Gastroesophageal sphincter (tissue), 4 donors: ENCODE measurements at regions not wholly inside any gene's neighbourhood (a gene's known extent, or its start where the extent isn't known, plus 50 kb on each side); places are given as distances from the start of the nearest gene placed in this dataset.

Experiments used
- ATAC-seq: fragments of 150-250 bp; one replicate; pipeline ENCODE4 v1.9.1; 2016; ENCODE audit warnings: mild to moderate bottlenecking, moderate library complexity
- H3K27ac ChIP-seq, 4 donors: fragments of 200-600 bp; sonication (generic) in 3 of 4; 1 replicate in 3 of 4; 2 replicates in 1 of 4; pipeline ENCODE4 v1.5.1; 2016 to 2019
- H3K27me3 ChIP-seq: fragments of 200-600 bp; sonication (generic); one replicate; pipeline ENCODE4 v1.5.1; 2019
- H3K36me3 ChIP-seq, 2 donors: fragments of 200-600 bp; sonication (generic); one replicate each; pipeline ENCODE4 v1.5.1; 2019; ENCODE audit warnings: control low read depth in 1 of 2
- H3K4me1 ChIP-seq, 3 donors: fragments of 200-600 bp; sonication (generic); 1 replicate in 2 of 3; 2 replicates in 1 of 3; pipeline ENCODE4 v1.5.1; 2016 to 2019; ENCODE audit warnings: control low read depth in 2 of 3
- H3K4me3 ChIP-seq, 2 donors: fragments of 200-600 bp; sonication (generic); one replicate each; pipeline ENCODE4 v1.5.1; 2019; ENCODE audit warnings: mild to moderate bottlenecking in 1 of 2, moderate library complexity in 1 of 2
- H3K9me3 ChIP-seq, 3 donors: fragments of 200-600 bp; sonication (generic); one replicate each; pipeline ENCODE4 v1.5.1; 2017 to 2019; ENCODE audit warnings: control low read depth in 2 of 3
- EP300 ChIP-seq: sonication (generic); formaldehyde crosslinking; IDR thresholded peaks from one replicate; pipeline ENCODE4 v1.6.1; 2017; ENCODE audit warnings: antibody characterized with exemption, mild to moderate bottlenecking
- POLR2A ChIP-seq, 2 donors: fragments of 450-650 bp; IDR thresholded peaks; one replicate each; pipeline ENCODE4 v1.6.1; 2017; ENCODE audit warnings: antibody characterized with exemption in 2 of 2, mild to moderate bottlenecking in 2 of 2, moderate library complexity in 1 of 2
- POLR2AphosphoS5 ChIP-seq: sonication (generic); formaldehyde crosslinking; IDR thresholded peaks from one replicate; pipeline ENCODE4 v1.6.1; 2017; ENCODE audit warnings: antibody characterized with exemption
- WGBS, 2 donors: methylation state at CpG; one replicate each; pipeline ENCODE4 v1.1.5; 2018; ENCODE audit warnings: low coverage in 1 of 2; 5-methylcytosine and 5-hydroxymethylcytosine counted together
- TF ChIP-seq, protein P1 (sequence below), 4 experiments: fragments of 200-600 bp in 2 of 4; fragments of 450-650 bp in 2 of 4; sonication (generic) in 1 of 4; IDR thresholded peaks; one replicate each; pipeline ENCODE4 v1.5.1; 2017 to 2019; ENCODE audit warnings: antibody characterized with exemption in 4 of 4, mild to moderate bottlenecking in 2 of 4, moderate library complexity in 2 of 4

DNA sequence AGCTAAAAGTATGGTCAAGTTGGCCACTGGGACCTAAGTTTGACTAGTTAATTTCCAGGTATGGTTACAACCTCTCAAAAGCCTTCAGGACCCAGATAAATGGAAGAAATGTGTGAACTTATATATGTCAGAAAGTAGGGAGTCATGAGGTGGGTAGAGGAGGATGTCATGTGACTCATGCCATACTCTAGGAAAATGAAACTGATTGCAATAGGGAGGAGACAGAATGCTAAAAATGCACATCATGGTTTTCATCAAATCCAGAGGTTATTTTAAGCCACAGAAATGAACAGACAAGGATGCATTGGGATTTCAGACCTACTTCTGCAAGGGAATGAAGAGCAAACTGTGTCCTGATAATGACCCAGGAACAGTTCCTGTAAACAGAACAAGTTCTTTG lies 310.0 kb downstream of the EDEM1 start:
- Histone ChIP-seq H3K27ac (no peak overlapping the region), H3K27me3 (no peaks in the 10 kb centered on the region), H3K36me3 (no peaks in the 10 kb centered on the region), H3K4me3 (no peak overlapping the region), H3K9me3 (no peaks in the 10 kb centered on the region), H3K4me1 (no peaks in the 10 kb centered on the region)
- ATAC-seq, result no peak
- TF ChIP-seq EP300, result no peak
- TF ChIP-seq, protein P1, sequence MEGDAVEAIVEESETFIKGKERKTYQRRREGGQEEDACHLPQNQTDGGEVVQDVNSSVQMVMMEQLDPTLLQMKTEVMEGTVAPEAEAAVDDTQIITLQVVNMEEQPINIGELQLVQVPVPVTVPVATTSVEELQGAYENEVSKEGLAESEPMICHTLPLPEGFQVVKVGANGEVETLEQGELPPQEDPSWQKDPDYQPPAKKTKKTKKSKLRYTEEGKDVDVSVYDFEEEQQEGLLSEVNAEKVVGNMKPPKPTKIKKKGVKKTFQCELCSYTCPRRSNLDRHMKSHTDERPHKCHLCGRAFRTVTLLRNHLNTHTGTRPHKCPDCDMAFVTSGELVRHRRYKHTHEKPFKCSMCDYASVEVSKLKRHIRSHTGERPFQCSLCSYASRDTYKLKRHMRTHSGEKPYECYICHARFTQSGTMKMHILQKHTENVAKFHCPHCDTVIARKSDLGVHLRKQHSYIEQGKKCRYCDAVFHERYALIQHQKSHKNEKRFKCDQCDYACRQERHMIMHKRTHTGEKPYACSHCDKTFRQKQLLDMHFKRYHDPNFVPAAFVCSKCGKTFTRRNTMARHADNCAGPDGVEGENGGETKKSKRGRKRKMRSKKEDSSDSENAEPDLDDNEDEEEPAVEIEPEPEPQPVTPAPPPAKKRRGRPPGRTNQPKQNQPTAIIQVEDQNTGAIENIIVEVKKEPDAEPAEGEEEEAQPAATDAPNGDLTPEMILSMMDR (IDR thresholded peaks at IDR 0.05), result no peak
- no peak for TF ChIP-seq POLR2A (IDR thresholded peaks at IDR 0.05)
- no peak for TF ChIP-seq POLR2AphosphoS5

DNA sequence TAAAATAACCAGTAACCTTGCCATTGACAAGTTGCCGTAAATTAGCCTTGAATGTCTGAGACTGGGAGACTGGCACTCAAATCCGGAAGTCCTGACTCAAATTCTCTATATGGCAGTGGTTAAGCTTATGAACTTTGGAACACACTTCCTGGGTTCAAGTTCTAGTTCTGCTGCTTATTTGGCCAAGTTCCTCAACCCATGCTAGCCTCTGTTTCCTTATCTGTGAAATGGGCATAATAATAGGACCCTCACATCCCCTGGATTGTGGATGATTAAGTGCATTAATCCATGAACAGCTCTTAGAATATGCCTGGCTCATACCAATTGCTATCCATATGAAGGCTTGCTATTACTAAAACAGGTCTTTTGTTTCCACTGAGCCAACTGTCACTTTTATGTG lies 311.5 kb downstream of the EDEM1 start:
- ATAC-seq, result no peak
- H3K27me3 ChIP-seq, result no peaks in the 10 kb centered on the region
- H3K4me3 ChIP-seq, result no peak overlapping the region
- H3K4me1 ChIP-seq, result no peaks in the 10 kb centered on the region
- H3K27ac ChIP-seq, result no peak overlapping the region
- 69 to 100% methylated on average over 2 of the region's 2 CpGs for WGBS, 2 donors
- no peak for TF ChIP-seq EP300
- TF ChIP-seq POLR2A (IDR thresholded peaks at IDR 0.05), result no peak
- no peak for TF ChIP-seq POLR2AphosphoS5
- TF ChIP-seq, protein P1 (IDR thresholded peaks at IDR 0.05), result no peak
- H3K9me3 ChIP-seq, result no peaks in the 10 kb centered on the region
- H3K36me3 ChIP-seq, result no peaks in the 10 kb centered on the region

DNA sequence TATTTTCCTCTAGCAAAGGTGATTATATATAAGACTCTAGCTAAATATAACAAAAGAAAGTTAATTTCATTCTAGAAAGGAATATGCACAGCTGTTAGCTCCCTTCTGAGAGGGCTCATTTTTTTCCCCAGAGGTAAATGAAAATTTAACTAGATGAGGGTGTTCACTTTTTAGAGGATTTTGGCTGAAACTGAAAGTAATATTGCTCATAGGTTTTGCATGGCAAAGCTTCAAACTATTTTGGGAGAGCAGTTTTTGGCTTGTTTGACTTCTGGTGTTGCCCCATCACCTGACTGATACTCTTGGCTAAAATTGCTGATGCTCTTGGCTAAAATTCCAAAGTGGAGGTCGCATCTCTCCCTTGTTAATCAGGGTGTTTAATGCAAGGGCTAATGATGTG lies 311.9 kb downstream of the EDEM1 start:
- no peak for ATAC-seq
- Histone ChIP-seq H3K4me1 (no peaks in the 10 kb centered on the region), H3K27me3 (no peaks in the 10 kb centered on the region), H3K4me3 (no peak overlapping the region), H3K9me3 (no peaks in the 10 kb centered on the region), H3K36me3 (no peaks in the 10 kb centered on the region), H3K27ac (no peak overlapping the region)
- TF ChIP-seq, protein P1 (IDR thresholded peaks at IDR 0.05), result no peak
- TF ChIP-seq EP300 (no peak), POLR2A (IDR thresholded peaks at IDR 0.05) (no peak), POLR2AphosphoS5 (no peak)
- WGBS, 2 donors, result 60% methylated on average over 1 of the region's 1 CpG; no CpG with 5 or more reads in 1 of the 2 donors

GRCh38 chr3:5503136-5503535 lies 315.6 kb downstream of the EDEM1 start:
- ATAC-seq, result no peak
- H3K27ac ChIP-seq, result no peak overlapping the region
- H3K27me3 ChIP-seq, result no peaks in the 10 kb centered on the region
- no peaks in the 10 kb centered on the region for H3K4me1 ChIP-seq
- H3K36me3 ChIP-seq, result no peaks in the 10 kb centered on the region
- no peaks in the 10 kb centered on the region for H3K9me3 ChIP-seq
- TF ChIP-seq POLR2A (IDR thresholded peaks at IDR 0.05) (no peak), EP300 (no peak), POLR2AphosphoS5 (no peak)
- TF ChIP-seq, protein P1 (IDR thresholded peaks at IDR 0.05), result no peak
- H3K4me3 ChIP-seq, result no peak overlapping the region
- 70 to 90% methylated on average over 3 of the region's 3 CpGs for WGBS, 2 donors

DNA sequence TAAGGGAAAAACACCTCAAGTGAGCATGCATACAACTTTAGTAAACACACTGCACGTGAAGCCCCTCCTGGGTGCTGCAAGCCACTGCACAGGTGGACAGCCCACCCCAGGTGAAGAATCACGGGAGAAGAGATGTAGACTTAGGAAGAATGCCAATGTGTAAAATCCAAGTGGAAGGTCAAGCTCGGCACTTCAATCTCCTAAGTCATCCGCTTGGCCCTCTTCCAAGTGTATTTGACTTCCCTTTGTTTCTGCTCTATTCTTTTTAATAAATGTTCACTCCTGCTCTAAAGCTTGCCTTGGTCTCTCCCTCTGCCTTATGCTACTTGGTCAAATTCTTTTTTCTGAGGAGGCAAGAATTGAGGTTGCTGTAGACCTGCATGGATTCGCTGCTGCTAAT lies 316.6 kb downstream of the EDEM1 start:
- no peak overlapping the region for H3K27ac ChIP-seq
- H3K4me3 ChIP-seq, result no peak overlapping the region
- no peaks in the 10 kb centered on the region for H3K4me1 ChIP-seq
- peaks cover 0 to 8% (median 0%) of the 10 kb centered on the region in 3 donors for H3K9me3 ChIP-seq
- no peaks in the 10 kb centered on the region for H3K36me3 ChIP-seq
- no peak for ATAC-seq
- TF ChIP-seq POLR2AphosphoS5 (no peak), POLR2A (IDR thresholded peaks at IDR 0.05) (no peak), EP300 (no peak)
- TF ChIP-seq, protein P1 (IDR thresholded peaks at IDR 0.05), result no peak
- no peaks in the 10 kb centered on the region for H3K27me3 ChIP-seq
- 33 to 69% methylated on average over 4 to 5 of the region's 5 CpGs for WGBS, 2 donors
